SH-SY5Y (cell line): ENCODE measurements at regions not wholly inside any gene's neighbourhood (a gene's known extent, or its start where the extent isn't known, plus 50 kb on each side); places are given as distances from the start of the nearest gene placed in this dataset.

Source experiments
- GATA2 ChIP-seq: IDR thresholded peaks from 2 replicates; pipeline ENCODE4 v1.6.1; 2011; ENCODE audit warnings: mild to moderate bottlenecking, low read depth, low read length
- GATA3 ChIP-seq: IDR thresholded peaks from 2 replicates; pipeline ENCODE4 v1.6.1; 2011; ENCODE audit warnings: low read depth, mild to moderate bottlenecking, low read length, moderate library complexity

DNA sequence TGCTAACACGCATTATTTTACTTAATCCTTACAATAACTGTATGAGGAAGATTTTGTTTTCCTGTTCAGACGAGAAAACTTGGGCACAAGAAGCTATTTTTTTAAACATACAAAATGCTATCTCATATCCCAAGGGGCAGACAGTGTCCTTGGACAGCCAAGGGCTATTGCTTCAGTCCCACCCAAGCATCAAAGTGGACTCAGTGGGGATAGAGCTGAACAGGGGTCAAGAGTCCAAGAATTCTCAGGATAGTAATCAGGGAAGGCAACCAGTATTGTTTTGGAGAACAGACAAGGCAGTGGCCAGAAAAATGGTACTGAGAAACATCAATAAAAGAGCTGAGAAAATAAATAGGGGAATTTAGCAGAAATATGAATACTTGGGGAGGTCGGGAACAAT lies 465.7 kb downstream of the PLPP3 start:
- TF ChIP-seq GATA2 (no peak), GATA3 (no peak)
